22Rv1 (cell line): ENCODE measurements at regions not wholly inside any gene's neighbourhood (a gene's known extent, or its start where the extent isn't known, plus 50 kb on each side); places are given as distances from the start of the nearest gene placed in this dataset.

ENCODE experiments used
- CTCF ChIP-seq: fragments of 450-650 bp; IDR thresholded peaks from 2 replicates; pipeline ENCODE4 v1.5.1; 2017; ENCODE audit warnings: mild to moderate bottlenecking
- ZFX ChIP-seq: fragments of 450-650 bp; IDR thresholded peaks from 2 replicates; pipeline ENCODE4 v1.6.1; 2017; ENCODE audit warnings: antibody characterized with exemption, borderline replicate concordance

- TF ChIP-seq CTCF (no peak), ZFX (no peak)
These were observed 454.6 kb downstream of the TSN start for GRCh38 chr2:122210065-122210464.
